AG09319 (cell line): ENCODE measurements at regions not wholly inside any gene's neighbourhood (a gene's known extent, or its start where the extent isn't known, plus 50 kb on each side); places are given as distances from the start of the nearest gene placed in this dataset.

ENCODE experiments used
- DNase-seq: peaks from one replicate; pipeline ENCODE4 v3.0.0-alpha.2; 2010; ENCODE audit warnings: low read depth; ENCODE audit errors: extremely low read depth
- TF ChIP-seq, protein P1 (sequence below): IDR thresholded peaks from 2 replicates; pipeline ENCODE4 v1.5.1; 2011; ENCODE audit warnings: low read depth, mild to moderate bottlenecking, inconsistent platforms, low read length, moderate library complexity

DNA sequence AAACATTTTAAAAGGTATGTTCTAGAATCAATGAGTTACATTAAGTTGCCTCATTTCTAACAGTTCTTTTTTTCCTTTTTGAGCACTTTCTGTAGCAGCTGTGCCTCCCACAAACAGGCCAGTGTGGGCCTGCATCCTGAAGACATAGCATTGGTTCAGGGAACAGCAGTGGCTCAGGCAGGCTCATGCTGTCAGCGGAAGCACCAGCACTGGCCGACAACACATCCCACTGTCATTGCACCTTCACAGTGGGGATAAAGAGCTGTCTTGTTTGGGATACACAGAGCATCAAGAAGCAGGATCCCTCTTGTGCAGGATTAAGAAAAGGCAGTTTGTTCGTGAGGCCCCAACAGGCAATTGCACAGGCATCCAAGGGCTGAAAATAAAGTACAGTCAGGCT lies 123.3 kb downstream of the MOBP start:
- TF ChIP-seq, protein P1, sequence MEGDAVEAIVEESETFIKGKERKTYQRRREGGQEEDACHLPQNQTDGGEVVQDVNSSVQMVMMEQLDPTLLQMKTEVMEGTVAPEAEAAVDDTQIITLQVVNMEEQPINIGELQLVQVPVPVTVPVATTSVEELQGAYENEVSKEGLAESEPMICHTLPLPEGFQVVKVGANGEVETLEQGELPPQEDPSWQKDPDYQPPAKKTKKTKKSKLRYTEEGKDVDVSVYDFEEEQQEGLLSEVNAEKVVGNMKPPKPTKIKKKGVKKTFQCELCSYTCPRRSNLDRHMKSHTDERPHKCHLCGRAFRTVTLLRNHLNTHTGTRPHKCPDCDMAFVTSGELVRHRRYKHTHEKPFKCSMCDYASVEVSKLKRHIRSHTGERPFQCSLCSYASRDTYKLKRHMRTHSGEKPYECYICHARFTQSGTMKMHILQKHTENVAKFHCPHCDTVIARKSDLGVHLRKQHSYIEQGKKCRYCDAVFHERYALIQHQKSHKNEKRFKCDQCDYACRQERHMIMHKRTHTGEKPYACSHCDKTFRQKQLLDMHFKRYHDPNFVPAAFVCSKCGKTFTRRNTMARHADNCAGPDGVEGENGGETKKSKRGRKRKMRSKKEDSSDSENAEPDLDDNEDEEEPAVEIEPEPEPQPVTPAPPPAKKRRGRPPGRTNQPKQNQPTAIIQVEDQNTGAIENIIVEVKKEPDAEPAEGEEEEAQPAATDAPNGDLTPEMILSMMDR = no peak
- DNase-seq = no peak

DNA sequence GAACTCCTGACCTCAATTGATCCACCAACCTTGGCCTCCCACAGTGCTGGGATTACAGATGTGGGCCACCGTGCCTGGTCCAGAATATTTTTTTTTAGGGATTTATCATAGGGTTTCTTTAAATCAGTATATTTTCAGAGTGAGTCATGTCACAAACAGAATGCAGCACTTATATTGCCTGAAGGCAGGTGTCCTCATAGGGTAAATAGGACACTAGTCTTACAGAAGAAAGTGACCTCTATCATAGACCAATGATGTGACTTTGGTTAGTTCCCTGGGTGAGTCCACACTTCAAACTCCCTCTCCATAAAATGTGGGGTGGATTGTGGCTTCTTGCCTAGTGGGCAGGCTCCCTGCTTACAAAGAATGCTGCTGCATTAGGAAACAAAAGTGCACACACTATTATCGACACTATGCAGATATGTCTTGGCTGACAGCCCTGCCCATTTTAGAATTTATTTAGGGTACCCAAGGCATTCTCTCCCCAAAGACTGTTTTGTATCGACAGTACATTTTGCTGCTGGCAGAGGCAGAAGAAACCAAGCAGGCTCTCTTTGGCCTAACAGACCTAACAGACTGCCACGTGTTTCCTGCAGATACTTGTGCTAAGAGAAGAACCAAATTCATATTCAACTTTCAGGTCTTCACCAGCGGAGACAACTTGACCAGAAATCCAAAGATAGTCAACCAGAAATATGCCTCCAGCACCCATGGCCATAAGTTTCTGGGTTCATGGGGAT lies 125.0 kb downstream of the MOBP start:
- DNase-seq = no peak
- TF ChIP-seq, protein P1 = no peak

DNA sequence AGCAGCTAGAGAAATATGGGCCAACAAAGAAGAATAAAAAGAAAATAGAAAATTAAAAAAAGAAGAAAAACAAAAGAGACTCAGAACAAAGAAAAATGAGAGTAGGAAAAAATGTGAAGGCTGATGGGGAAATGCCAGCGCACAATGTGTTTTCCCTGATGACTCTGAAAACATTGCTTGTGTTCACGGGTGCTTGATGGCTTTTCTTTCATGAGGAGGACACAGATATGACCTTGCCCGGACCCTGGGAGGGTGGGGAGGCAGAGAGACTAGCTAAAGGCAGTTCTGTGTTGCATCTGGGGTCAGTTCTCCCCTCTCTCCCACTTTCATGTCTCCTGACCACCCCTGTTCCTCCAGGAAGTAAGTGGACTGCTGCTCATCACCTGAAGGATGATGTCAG lies 125.9 kb downstream of the MOBP start:
- no peak for DNase-seq
- TF ChIP-seq, protein P1 = no peak

DNA sequence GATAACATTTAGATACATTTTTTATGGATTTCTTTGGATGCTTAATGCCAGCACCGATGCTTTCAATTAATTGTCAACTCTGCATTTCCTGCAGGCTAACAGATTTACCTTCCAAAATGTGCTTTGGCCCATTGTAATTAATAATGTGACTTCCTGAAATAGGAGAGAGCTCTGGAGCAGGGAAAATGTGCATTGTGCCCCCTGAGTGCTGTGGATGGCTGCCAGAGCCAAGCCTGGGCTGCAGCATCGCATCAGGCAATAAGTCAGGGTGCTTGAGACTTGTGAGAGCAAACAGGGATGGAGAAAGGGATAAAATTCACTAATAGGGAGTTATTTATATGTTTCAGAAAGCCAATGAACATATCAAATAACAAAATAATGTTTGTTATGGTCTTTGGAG lies 133.8 kb downstream of the MOBP start:
- DNase-seq = no peak
- TF ChIP-seq, protein P1 = no peak

DNA sequence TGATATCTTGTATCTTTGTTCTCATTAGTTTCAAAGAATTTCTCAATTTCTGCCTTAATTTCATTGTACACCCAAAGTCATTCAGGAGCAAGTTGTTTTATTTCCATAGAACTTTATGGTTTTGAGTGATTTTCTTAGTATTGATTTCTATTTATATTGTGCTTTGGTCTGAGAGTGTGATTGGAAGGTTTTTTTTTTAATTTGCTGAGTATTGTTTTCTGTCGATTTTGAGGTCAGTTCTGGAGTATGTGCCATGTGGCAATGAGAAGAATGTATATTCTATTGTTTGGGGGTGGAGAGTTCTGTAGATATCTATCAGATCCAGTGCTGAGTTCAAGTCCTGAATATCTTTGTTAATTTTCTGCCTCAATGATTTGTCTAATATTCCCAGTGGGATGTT lies 138.4 kb downstream of the MOBP start:
- DNase-seq = no peak
- TF ChIP-seq, protein P1 = no peak

DNA sequence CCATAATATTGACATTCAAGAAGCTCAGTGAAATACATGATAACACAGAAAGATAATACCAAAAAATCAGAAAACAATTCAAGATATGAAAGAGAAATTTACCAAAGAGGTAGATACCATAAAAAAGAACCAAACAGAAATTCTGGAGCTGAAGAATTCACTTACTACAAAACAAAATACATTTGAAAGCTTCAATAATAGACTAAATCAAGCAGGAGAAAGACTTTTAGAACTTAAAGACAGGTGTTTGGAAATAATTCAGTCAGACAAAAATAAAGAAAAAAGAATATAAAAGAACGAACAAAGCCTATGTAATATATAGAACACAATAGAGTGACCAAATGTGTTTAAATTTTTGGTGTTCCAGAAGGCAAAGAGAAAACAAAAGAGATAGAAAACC lies 158.7 kb downstream of the MOBP start:
- TF ChIP-seq, protein P1 = no peak
- DNase-seq = no peak

DNA sequence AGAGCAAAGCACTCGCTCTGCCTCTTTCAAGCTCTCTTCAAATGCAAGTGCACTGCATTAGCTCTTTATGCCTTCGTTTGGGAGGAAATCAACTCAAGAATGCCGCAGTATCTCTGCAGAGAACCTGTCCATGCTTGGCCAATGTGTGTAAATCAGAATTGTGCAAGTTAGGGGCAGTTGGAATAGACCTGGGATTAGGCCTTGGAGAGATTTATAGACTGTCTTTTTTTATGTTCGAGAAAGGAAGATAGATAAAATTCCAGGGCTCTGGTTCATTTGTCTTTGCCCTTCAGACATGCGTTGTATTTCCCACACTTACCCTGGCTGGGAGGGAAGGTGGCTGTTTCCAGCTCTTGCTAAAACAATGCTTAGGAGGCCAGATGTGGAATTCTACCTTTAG lies 163.7 kb downstream of the MOBP start:
- no peak for DNase-seq
- TF ChIP-seq, protein P1 = no peak
